ENCODE measurements at regions not wholly inside any gene's neighbourhood (a gene's known extent, or its start where the extent isn't known, plus 50 kb on each side); places are given as distances from the start of the nearest gene placed in this dataset.
"Not testable (repeated sequence)": the region's sequence is repeated elsewhere in the genome, so short reads cannot be mapped to it uniquely, and the experiment has no call there.

DNA sequence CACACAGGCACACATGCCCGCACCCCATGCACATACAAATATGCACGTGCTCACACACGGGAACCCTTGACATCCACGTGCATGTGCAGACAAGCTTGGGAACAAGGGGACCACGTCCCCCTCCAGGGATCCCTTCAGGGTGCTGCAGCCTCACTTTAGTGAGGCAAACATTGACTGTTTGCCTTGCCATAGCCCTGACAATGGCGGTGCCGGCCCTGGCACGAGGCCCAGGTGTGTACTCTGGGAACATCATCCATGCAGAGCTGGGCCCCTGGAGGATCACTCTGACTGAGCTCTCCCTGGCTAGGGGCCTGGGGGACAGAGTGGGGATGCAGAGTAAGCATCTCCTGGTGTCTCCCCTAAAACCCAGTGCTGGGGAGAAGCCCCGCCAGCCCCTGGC, 550.5 kb downstream of the FAM72C start:
- TF ChIP-seq POLR2A, POLR2AphosphoS5 (IDR thresholded peaks at IDR 0.05): not testable (repeated sequence)
- TF ChIP-seq, protein P1, sequence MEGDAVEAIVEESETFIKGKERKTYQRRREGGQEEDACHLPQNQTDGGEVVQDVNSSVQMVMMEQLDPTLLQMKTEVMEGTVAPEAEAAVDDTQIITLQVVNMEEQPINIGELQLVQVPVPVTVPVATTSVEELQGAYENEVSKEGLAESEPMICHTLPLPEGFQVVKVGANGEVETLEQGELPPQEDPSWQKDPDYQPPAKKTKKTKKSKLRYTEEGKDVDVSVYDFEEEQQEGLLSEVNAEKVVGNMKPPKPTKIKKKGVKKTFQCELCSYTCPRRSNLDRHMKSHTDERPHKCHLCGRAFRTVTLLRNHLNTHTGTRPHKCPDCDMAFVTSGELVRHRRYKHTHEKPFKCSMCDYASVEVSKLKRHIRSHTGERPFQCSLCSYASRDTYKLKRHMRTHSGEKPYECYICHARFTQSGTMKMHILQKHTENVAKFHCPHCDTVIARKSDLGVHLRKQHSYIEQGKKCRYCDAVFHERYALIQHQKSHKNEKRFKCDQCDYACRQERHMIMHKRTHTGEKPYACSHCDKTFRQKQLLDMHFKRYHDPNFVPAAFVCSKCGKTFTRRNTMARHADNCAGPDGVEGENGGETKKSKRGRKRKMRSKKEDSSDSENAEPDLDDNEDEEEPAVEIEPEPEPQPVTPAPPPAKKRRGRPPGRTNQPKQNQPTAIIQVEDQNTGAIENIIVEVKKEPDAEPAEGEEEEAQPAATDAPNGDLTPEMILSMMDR (IDR thresholded peaks at IDR 0.05) = not testable (repeated sequence)
